Right lobe of liver (tissue), 4 donors: ENCODE measurements at regions not wholly inside any gene's neighbourhood (a gene's known extent, or its start where the extent isn't known, plus 50 kb on each side); places are given as distances from the start of the nearest gene placed in this dataset.

ENCODE experiments used
- CTCF ChIP-seq, 4 donors: fragments of 200-600 bp in 3 of 4; fragments of 450-650 bp in 1 of 4; IDR thresholded peaks; one replicate each; pipeline versions ENCODE4 v1.5.1 to v1.8.0; 2016 to 2022; ENCODE audit warnings: antibody characterized with exemption in 4 of 4, mild to moderate bottlenecking in 2 of 4
- POLR2A ChIP-seq: fragments of 450-650 bp; IDR thresholded peaks from one replicate; pipeline ENCODE4 v1.6.1; 2017; ENCODE audit warnings: antibody characterized with exemption, mild to moderate bottlenecking
- donor health status: DM: no; HTN: no; CAD: no.
- donor health status: DM: no; HTN: no; CAD: no.
- donor health status: DM: no; HTN: yes; CAD: no.

- TF ChIP-seq CTCF (IDR thresholded peaks at IDR 0.05) (no peak), POLR2A (no peak)
Observed at GRCh38 chrX:142043196-142043595, 139.5 kb downstream of the MAGEC1 start.
